HG02678 (cell line): ENCODE measurements at regions not wholly inside any gene's neighbourhood (a gene's known extent, or its start where the extent isn't known, plus 50 kb on each side); places are given as distances from the start of the nearest gene placed in this dataset.

ENCODE experiments used
- ATAC-seq: cut with Tn5 transposase; IDR thresholded peaks from one replicate; pipeline ENCODE4 v1.9.1; 2021; ENCODE audit warnings: mild to moderate bottlenecking, moderate library complexity; ENCODE audit not compliant: unreplicated experiment

DNA sequence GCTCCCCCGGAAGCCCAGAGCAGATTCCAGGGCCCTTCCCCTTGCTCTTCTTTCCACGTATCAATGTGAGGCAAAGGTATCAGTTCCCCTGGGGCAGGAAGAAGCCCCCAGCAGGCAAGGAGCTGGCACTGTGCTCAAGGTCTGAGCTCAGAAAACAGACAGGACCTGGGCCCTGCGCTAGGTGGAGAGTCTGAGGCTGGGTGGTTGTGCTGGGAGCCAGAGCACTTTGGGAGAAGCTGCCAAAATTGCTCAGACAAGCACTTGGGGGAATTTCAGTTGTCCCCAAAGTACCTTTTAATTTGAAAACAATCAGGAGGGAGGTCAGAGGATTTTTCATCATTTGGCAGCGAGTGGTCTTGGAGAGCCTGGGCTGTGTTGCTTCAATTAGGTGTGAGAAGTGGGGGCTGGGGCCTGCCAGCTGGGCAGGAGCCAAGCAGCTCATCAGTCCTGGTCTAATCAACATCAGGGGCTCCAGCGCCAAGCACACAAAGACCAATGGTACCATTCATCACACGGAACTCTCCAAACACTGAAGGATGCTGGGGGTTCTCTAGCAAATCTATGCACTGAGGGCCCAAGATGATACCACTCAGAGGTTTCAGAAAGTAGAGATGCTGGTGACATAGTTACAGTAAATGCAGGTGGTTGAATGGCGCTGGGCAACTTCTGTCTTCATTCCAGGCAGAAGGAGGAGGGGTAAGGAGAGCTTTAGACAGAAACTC lies 176.5 kb downstream of the SNX18 start:
- no peak for ATAC-seq

DNA sequence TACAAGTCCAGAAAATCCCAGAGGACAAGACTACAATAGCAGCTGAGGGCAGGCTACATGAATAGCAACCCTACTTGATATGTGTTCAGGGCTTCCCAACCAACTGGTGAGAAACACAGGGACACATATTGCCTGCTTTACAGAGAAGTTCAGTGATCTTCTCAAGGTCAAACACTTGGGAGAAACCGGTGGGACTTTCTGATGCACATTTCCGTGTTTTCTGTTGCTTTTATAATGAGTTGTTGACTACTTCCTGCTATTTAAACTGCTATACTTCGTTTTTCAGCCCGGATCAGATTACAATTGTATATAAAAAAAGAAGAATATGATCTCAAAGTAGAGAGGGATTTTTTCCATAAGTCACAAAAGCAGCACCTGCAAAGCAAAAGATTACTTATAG lies 175.1 kb downstream of the SNX18 start:
- no peak for ATAC-seq

DNA sequence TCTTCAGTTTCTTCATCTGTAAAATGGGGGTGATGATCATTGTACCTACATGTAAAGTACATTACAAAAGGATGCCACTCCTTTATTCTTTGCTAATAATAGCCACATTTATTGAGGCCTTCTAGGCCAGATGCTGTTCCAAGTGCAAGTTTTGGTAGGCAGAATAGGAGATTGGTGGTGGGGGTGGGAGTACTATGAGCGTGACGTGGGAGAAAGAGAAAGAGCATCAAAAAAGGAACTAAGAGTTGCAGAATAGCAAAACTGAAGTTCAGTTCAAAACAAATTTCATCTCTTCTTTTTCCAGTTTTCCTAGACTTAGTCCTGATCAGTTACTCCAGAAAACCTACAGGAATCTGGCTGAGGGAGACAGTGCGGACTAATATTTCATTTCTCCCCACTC lies 174.1 kb downstream of the SNX18 start:
- no peak for ATAC-seq

DNA sequence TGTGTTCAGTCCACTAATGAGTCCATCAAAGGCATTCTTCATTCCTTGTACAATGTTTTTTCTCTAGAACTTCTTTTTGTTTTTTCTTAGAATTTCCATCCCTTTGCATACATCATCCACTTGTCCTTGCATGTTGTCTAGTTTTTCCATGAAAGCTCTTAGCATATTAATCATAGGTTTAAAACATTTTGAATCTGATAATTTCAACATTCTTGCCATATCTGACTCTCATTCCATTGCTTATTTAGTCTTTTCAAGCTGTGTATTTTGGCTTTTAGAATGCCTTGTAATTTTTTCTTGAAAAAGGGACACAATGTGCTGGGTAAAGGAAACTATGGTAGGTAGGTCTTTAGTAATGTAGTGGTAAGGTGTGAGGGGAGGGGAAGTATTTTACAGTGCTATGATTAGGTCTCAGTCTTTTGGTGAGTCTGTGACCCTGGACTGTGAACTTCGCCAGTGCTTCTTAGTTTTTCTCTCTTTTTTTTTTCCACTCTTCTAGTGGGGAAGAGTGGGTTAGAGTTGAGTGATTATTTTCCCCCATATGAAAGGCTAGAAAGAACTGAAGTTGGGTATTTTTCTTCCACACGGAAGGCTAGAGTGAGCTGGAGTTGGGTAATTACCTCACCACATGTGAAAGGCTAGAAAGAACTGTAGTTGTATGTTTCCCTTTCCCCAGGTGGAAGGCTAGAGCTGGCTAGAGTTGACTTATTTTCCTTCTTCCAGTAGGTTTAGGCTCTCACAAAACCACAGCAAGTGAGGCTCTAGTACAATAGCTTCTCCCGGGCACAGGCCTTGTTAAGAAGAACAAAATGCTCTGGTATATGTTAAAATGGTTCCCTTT lies 172.1 kb downstream of the SNX18 start:
- ATAC-seq = no peak

DNA sequence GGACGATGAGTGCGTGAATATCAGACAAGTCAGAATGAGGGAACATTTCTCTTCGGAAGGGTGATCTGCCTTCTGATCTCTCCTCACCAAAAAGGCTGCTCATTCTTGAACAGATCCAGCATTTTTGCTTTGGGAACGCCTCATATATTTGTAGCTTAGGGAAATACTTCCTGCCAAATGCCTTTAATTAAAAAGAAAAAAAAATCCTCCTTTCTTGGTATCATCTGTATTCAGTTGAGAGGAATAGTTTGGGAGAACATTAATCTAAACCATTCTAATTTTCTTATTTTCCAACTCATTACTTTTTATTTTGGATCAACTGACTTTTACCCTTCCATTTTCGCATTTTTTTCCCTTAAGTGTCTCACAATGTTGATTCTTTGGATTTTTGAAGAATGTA lies 163.4 kb downstream of the SNX18 start:
- no peak for ATAC-seq

DNA sequence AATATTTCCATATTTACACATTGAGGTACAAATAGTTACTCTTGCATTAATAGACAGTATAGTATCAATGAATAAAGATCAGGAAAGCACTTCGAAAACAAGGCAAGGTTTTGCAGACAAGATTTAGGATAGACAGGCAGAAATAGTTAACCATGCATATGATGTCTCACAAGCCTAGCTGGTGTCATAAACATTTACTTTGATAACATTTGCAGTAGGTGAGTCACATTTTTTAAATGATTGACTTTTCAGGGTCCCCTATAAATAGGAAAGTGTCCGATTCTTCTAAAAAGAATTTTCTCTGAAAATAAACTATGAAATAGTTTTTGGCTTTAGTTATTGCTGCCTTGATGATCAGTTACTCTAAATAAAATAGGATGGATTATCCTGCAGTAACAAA lies 162.1 kb downstream of the SNX18 start:
- ATAC-seq = no peak

DNA sequence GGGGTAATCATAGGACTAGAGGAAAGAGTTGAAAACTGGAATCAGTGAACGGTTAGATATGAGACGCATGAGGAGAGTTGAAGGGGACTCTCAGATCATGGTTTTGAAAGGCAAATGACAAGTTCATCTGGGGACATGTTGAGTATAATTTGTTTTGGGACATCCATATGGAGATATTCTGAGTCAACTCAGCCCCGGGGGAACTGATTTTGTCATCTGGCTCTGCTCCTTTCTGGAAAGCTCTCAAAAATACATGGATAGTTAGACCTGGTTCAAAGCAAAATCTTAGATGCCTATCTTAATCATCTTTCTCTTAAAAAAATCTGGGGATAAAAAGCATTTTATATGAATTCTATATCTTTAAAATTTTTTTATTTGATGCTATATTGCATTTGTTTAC lies 161.2 kb downstream of the SNX18 start:
- ATAC-seq = no peak

DNA sequence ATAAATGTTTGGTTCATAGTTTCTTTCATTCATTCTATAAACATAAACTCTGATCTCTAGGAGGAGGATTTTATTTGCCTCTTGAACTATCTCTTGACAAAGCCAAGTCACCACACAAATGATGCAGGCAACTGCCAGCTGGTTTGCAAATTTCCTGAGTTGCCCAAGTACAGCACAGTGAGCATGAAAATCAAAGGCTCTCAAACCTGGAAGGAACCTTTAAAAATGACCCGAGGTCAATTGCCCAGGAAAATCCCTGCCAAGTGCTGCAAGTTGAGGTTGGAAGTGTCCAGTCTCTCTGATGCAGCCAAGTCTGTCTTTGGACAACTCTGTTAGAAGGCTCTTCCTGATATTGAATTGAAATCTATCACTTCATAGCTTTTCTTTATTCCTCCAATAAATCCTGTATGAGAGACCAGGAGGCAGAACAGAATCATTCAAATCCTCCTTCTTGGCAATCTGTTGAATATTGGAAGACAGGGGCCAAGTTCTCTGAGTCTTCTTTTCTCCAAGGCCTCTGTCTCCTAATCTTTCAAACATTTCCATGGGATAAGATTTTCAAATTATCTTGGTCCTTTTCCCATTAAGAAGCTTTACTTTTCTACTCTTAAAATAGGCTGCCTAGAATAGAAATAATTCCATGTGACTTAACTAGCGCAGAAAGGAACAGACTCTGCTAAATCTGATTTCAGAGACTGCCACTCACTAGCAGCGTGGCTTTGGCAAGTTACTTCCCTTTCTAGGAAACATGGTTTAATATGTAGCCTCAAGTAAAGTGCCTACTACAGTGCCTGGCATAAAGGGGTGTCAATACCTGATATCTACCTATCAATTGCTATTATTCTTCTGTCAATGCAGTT lies 159.2 kb downstream of the SNX18 start:
- no peak for ATAC-seq

DNA sequence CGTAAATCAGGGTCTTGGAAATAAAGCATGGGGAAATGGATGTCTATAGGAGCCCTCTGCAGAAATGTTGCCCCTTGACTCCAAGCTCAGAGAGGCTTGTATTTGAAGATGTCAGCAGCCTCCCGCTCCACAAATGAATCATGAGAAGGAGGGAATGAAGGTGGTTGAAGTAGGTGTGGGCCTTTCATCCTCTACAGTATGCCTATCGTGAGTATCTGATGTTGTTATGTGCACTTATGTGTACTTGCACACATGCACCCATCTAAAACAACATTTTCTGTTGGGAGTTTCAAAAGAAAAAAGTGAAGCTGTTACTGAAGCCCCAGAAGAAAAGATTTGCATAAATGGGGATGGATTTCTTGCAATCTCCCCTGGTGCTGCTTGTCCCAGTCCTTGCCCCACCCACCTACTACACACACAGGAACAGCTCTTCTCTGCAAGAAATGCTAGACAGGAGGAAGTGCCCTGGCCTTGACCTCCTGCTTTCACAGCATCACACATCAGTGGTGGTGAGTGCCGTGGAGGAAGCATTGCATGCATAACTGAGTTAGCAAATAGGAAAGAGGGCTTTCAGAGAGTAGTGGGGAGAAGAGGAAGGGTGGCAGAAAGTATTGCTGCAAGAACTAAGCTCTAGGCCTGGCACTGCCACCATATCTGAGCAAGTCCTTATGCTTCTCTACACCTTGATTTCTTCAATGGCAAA lies 156.1 kb downstream of the SNX18 start:
- ATAC-seq = peak; percentile 74

DNA sequence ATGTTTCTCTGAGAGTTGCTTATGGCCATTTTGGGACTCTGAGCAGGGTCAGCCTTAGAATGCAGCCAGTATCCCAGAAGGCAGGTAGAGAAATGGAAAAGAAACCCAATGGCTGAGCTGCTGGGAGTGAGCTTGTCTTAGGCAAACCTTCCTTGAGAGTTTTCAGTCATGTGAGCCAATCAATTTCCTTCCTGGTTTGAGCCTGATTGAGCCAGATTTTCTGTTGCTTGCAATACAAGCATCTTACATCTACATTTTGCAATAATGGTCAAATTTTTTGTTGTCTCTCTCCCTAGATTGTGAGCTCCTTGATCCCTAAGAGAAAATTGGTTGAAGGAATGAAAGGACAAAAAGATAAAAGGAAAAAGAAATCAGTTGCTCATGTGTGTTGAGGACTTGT lies 155.3 kb downstream of the SNX18 start:
- no peak for ATAC-seq

DNA sequence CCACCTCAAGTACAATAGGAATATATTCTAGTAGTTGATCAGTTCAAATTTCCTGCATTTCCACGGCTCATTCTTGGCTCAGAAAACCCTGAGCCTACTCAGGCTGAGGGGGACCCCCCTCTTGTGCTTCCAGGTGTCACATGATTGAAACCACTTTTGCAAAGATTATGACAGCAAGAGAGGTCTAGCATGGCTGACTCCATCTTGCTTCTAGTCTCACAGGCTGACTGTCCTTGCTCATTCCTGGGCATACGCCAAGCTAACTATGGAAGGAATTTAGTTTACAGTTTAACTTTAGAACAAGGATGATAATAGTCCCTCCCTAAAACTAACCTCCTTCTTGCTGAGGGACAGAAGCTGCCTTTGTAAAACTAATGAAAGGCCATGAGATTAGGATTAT lies 154.1 kb downstream of the SNX18 start:
- no peak for ATAC-seq

DNA sequence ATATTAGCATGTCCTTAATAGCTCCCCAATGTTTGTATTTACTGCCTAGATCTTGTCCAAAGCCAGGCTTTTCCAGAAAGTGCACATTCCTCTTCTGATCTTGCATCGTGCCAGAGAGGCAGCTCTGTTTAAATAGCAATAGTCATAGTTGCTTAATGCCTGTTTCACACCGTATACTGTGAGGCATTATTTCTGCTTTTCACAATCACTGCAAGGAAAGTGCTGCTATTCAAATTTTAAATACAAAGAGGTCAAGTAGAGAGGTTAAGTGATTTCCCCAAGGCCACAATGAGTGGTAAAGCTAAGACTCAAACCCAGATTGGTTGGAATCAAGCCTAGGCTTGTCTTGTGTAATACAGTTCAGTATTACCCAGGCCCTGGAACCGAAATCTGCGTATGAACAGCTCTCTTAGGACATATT lies 153.6 kb downstream of the SNX18 start:
- ATAC-seq = no peak

DNA sequence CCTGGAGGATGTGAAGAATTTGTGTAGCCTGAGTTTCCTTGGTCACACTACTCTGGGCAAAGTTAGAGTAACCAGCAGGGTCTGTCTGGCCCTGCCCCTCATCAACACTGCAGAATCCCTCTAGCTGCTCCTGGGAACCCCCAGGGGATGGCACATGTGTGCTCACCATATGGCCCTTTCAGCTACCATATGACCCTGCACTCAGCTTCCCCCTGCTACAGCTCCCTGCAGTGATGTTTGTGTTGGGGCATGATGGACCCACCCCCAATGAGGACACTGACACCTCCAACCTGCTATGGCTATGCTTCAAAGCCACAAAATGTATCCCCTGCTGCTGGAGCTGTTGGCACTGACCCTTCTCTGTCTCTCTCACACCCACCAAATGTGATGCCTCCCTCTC lies 152.7 kb downstream of the SNX18 start:
- ATAC-seq = no peak

DNA sequence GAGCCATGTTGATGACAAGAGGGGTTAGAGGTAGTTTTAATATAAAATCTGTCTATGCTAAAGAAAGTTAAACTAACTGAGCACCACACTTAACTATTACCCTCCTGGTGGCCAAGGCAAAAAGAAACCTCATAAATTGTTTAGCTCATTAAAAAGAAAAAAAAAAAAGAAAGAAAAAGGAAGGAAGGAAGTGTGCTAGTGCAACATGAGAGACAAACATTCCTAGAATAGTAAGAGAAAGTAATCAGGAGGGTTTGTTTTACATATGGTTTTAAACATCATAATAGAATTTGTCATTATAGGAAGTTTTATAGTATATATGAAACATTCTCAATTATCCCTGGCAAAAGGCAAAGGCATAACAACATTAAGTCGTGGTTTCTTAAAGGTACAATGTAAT lies 152.3 kb downstream of the SNX18 start:
- ATAC-seq = no peak

DNA sequence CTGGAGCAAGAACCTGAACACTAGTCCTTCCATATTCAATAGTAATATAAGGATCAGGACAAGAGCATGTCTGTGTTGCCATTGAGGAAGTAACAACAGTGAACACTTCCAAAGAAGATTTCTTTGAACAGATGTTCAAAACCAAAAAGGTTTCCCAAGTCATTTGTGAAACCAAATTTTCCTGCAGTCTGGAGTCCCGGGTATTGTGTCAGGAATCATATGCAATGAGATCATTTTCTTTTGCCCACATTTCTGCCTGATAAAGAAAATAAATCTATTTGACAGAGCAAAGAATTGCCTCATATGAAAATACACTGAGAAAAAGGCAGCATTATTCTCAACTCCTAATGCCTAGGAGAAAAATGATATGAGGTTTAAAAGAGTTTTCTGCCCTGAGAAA lies 151.7 kb downstream of the SNX18 start:
- no peak for ATAC-seq

DNA sequence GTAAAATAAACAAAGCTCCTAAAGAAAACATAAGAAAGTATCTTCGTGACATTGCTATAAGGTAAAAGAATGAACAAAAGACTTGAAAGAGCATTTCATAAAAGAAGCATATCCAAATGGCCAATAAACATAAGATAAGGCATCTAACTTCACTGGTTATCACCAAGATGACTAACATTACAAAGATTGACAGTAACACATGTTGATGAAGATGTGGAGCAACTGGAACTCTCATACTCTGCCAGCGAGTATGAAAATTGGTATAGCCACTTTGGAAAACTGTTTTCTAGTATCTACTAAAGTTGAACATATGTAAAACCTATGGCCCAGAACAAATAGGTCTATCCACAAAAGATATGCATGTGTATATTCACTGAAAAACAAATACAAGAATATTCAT lies 150.5 kb downstream of the SNX18 start:
- ATAC-seq = no peak

DNA sequence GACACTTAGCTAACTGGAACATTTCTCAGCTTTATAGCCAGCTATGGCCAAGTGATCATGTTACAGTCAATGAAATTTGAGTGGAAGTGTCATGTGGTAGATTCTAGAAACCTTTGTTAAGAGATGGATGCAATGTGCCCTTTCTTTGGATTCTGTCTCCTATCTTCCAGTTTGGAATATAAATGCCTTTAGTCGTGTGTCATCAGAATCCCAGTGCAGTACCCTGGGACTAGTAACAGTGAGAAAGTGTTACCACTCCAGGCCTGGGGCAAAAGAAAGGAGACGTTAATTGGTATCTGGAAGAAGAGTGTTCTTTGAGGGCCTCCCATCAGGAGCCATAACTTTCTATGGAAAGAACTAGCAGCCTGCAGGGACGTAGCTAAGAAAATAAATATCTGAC lies 149.6 kb downstream of the SNX18 start:
- ATAC-seq = no peak

DNA sequence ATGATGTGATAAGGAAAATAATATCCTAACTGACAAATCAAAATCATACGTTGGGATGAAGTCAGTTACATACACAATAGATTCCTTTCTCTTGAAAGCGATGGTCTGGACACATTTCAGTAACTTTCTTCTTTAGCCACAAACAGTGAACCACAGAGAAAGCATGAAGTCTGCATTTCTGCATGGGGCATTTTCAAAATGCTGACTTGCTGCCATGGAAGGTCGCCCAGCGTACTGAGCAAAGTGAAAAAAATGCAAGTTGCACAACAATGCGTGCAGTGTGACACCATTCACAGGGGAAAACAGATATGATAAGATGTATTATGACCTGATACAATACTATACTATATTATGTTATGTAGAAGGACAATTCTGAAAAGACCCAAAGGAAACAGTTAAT lies 146.3 kb downstream of the SNX18 start:
- no peak for ATAC-seq

DNA sequence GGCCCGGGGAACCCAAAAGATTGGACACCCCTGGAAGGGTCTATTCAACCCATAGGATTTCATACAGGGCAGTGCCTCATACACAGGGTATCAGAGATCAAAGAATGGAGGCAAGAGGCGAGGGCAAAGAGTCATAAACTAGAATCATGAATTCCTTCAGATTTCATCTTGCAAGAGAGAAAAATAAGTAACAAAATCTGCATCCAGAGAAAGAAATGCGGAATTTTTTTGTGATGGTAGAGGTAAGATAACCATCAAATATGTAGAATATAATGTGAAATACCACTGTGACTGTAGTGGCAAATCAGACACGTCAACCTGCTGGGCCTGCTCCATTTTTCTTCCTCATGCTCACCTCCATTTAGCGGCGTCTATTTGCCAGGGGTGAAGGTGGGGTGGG lies 143.6 kb downstream of the SNX18 start:
- ATAC-seq = no peak

DNA sequence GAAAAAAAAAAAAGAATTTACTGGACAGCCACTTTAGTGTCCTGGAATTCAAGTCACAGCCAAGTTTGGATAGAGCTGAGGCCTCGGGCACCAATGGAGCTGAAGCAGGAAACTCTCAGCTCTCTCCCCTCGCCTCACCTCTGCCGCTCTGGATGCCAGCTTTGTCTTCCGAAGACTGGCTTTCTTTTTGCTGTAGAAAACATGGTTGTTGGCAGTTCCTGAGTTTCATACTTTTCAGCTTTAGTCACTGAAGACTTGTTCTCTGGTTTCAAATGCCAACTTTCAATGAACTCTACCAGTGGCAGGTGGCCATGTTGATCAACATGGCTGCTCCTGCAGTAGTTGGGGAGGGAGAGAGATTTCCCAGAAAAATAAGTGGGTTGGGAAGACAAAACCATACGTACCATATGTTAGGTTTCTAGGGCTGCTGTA lies 142.2 kb downstream of the SNX18 start:
- no peak for ATAC-seq

DNA sequence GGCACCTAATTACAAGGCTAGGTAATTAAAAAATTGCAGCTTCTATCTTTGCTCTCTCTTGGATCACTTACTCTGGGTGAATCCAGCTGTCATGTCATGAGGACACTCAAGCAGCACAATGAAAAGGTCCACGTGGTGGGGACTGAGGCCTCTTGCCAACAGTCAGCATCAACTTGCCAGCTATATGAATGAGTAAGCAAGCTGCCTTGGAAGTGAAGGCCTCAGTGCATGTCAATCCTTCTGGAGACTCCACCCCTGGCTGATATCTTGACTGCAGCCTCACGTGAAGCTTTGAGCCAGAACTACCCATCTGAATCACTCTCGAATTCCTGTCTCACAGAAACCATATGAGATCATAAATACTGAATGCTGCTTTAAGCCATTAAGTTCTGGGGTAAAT lies 140.5 kb downstream of the SNX18 start:
- no peak for ATAC-seq
